ENCODE measurements at regions not wholly inside any gene's neighbourhood (a gene's known extent, or its start where the extent isn't known, plus 50 kb on each side); places are given as distances from the start of the nearest gene placed in this dataset.

DNA sequence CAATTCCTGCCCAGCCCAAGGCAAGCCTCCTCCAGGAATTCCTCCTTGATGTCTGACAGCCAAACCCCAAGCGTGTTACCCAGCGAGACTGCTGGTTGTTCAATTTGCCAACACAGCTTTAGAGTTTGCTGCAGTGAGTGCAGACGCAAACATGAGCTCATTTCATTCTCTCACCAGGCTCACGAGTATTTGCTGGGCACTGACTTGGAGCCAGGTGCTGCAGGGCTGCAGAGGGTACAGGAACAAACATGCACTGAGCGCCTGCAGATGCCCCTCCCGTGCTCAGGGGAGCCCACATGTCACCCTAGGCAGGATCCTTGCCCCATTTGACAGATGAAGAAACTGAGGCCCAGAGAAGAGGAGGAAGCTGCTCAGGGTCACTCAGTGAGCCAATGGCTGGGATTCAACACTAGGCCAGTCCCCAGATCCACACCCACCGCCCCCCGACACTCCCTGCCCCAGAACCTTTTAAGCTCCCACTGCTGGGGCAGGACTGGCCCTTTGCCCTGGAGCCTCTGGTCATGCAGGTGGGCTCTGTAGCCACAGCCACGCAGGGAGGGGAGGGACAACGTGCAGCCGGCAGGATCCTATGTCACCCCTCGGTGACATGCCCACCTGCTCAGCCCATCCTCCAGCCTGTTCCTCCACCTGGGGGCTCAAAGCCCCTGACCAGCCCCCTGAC, 363.7 kb downstream of the MATN1 start:
- TF ChIP-seq, protein P1, sequence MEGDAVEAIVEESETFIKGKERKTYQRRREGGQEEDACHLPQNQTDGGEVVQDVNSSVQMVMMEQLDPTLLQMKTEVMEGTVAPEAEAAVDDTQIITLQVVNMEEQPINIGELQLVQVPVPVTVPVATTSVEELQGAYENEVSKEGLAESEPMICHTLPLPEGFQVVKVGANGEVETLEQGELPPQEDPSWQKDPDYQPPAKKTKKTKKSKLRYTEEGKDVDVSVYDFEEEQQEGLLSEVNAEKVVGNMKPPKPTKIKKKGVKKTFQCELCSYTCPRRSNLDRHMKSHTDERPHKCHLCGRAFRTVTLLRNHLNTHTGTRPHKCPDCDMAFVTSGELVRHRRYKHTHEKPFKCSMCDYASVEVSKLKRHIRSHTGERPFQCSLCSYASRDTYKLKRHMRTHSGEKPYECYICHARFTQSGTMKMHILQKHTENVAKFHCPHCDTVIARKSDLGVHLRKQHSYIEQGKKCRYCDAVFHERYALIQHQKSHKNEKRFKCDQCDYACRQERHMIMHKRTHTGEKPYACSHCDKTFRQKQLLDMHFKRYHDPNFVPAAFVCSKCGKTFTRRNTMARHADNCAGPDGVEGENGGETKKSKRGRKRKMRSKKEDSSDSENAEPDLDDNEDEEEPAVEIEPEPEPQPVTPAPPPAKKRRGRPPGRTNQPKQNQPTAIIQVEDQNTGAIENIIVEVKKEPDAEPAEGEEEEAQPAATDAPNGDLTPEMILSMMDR (IDR thresholded peaks at IDR 0.05 in 8 of 11, conservative IDR thresholded peaks at IDR 0.05 in 3 of 11), result no peak
- TF ChIP-seq POLR2AphosphoS5 (IDR thresholded peaks at IDR 0.05) (no peak), POLR2A (IDR thresholded peaks at IDR 0.05) (no peak)

Data from spleen (tissue), 7 donors.